PC-3 (cell line): ENCODE measurements at regions not wholly inside any gene's neighbourhood (a gene's known extent, or its start where the extent isn't known, plus 50 kb on each side); places are given as distances from the start of the nearest gene placed in this dataset.

Experiments used
- CTCF ChIP-seq: fragments of 300-600 bp; sonication (generic); conservative IDR thresholded peaks from 2 replicates; pipeline ENCODE4 v1.5.1; 2017; ENCODE audit warnings: antibody characterized with exemption, low read depth, mild to moderate bottlenecking, low read length
- EZH2 ChIP-seq: fragments of 300-600 bp; sonication (generic); IDR thresholded peaks from one replicate; pipeline ENCODE4 v1.6.1; 2017; ENCODE audit warnings: antibody characterized with exemption, mild to moderate bottlenecking, low read length; ENCODE audit not compliant: unreplicated experiment
- EZH2phosphoT487 ChIP-seq: fragments of 300-600 bp; sonication (generic); IDR thresholded peaks from 2 replicates; pipeline ENCODE4 v1.6.1; 2018; ENCODE audit warnings: mild to moderate bottlenecking, antibody characterized with exemption, low read length, borderline replicate concordance

- no peak for TF ChIP-seq CTCF
- no peak for TF ChIP-seq EZH2
- no peak for TF ChIP-seq EZH2phosphoT487
These were observed 647.9 kb upstream of the CAMK1G start for GRCh38 chr1:208935517-208936187.
